RPMI8226 (cell line): ENCODE measurements at regions not wholly inside any gene's neighbourhood (a gene's known extent, or its start where the extent isn't known, plus 50 kb on each side); places are given as distances from the start of the nearest gene placed in this dataset.
"Not testable (repeated sequence)": the region's sequence is repeated elsewhere in the genome, so short reads cannot be mapped to it uniquely, and the experiment has no call there.

Experiments
- DNase-seq: peaks from one replicate; pipeline ENCODE4 v3.0.0-alpha.2; 2015

GRCh38 chr3:140870351-140870750, 71.3 kb upstream of the SLC25A36 start:
- no peak for DNase-seq

DNA sequence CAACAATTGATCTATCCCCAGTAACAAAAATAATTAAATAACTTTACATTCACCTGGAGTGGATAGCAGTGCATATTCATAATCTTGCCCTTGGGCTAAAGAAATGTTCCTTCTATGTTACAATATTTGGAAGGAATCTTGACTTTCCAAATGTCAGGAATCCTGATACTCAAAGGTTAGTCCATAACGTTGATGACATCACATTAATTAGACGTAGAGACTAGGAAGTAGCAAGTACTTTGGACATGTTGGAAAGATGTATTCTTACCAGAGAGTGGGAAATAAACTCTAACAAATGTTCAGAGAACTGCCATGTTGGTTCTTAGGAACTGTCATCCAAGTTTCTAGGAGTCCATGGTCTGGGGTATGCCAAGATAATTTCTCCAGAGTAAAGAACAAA, 70.6 kb upstream of the SLC25A36 start:
- DNase-seq: no peak

- not testable (repeated sequence) for DNase-seq
Observed at GRCh38 chr3:140872165-140872564, 69.5 kb upstream of the SLC25A36 start.

DNA sequence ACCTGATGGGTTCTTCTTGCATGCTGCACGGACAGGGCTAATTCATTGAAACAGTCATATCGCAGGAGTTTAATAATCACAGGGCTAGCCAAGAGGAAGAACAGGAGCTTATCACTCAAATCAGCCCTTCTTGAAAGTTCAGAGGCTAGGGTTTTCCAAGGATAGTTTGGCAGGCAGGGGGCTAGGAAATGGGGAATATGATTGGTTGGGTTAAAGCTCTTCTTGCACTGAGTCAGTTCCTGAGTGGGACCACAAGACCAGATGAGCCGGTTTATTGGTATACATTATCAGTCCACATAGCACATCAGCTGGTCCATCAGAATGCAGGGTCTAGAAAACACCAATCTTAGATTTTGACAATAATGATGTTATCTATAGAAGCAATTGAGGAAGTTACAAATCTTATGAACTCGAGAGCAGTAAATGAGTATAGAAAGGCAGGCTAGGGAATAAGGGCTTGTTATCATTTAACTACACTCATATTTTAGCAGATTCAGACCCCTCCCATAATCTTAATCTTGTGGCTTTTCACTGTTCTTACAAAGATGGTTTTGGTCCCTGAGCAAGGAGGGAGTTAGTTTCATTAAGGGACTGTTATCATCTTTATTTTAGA, 58.1 kb upstream of the SLC25A36 start:
- no peak for DNase-seq

- DNase-seq: not testable (repeated sequence)
Observed at GRCh38 chr3:140885697-140886096, 55.9 kb upstream of the SLC25A36 start.
